Upper lobe of right lung (tissue), 1 donor: ENCODE measurements at regions not wholly inside any gene's neighbourhood (a gene's known extent, or its start where the extent isn't known, plus 50 kb on each side); places are given as distances from the start of the nearest gene placed in this dataset.

Experiments used
- ATAC-seq: fragments of 200-7000 bp; cut with Tn5 transposase; one replicate; pipeline ENCODE4 v1.9.1; 2020; ENCODE audit warnings: mild to moderate bottlenecking, moderate library complexity
- DNase-seq: peaks from one replicate; pipeline ENCODE4 v3.0.0-alpha.2; 2020
- H3K27ac ChIP-seq: fragments of 200-600 bp; one replicate; pipeline ENCODE4 v1.8.0; 2022
- H3K27me3 ChIP-seq: fragments of 200-600 bp; one replicate; pipeline ENCODE4 v1.8.0; 2022; ENCODE audit warnings: mild to moderate bottlenecking
- H3K36me3 ChIP-seq: fragments of 200-600 bp; one replicate; pipeline ENCODE4 v1.8.0; 2022
- H3K4me1 ChIP-seq: fragments of 200-600 bp; one replicate; pipeline ENCODE4 v1.8.0; 2022
- H3K4me3 ChIP-seq: fragments of 200-600 bp; one replicate; pipeline ENCODE4 v1.8.0; 2022; ENCODE audit warnings: mild to moderate bottlenecking
- H3K9me3 ChIP-seq: fragments of 200-600 bp; one replicate; pipeline ENCODE4 v1.8.0; 2022
- CTCF ChIP-seq: fragments of 200-600 bp; IDR thresholded peaks from one replicate; pipeline ENCODE4 v1.8.0; 2022; ENCODE audit warnings: antibody characterized with exemption
- intact Hi-C: fragments of 100-400 bp; cut with DNase I; formaldehyde crosslinking; loops from one replicate; pipeline ENCODE4 v1.11.0; 2022
- donor health status: DM: no; HTN: yes; CAD: no; lungs with severe emphysema.

- no peak for TF ChIP-seq CTCF
- intact Hi-C loops: no loop called here
- H3K4me3 ChIP-seq: no peak overlapping the region
- peaks cover 5% of the 10 kb centered on the region for H3K27me3 ChIP-seq
- no peaks in the 10 kb centered on the region for H3K9me3 ChIP-seq
- no peaks in the 10 kb centered on the region for H3K36me3 ChIP-seq
- no peaks in the 10 kb centered on the region for H3K4me1 ChIP-seq
- no peak for DNase-seq
- ATAC-seq: no peak
- H3K27ac ChIP-seq: no peak overlapping the region
Observed at GRCh38 chr7:156116514-156117215, 304.4 kb upstream of the SHH start.

GRCh38 chr7:156115582-156115981 lies 303.3 kb upstream of the SHH start:
- intact Hi-C loops: no loop called here
- ATAC-seq: no peak

GRCh38 chr7:156113731-156114130 lies 301.5 kb upstream of the SHH start:
- no peaks in the 10 kb centered on the region for H3K36me3 ChIP-seq
- H3K4me3 ChIP-seq: no peak overlapping the region
- no peak overlapping the region for H3K27ac ChIP-seq
- H3K9me3 ChIP-seq: no peaks in the 10 kb centered on the region
- no peak for ATAC-seq
- H3K27me3 ChIP-seq: peaks cover 5% of the 10 kb centered on the region
- no peaks in the 10 kb centered on the region for H3K4me1 ChIP-seq
- no peak for TF ChIP-seq CTCF
- intact Hi-C loops: no loop called here
- DNase-seq: no peak

More at GRCh38 chr7:156115582-156115981, 303.3 kb upstream of the SHH start:
- H3K27me3 ChIP-seq: peaks cover 5% of the 10 kb centered on the region
- no peak overlapping the region for H3K4me3 ChIP-seq
- no peaks in the 10 kb centered on the region for H3K36me3 ChIP-seq
- H3K4me1 ChIP-seq: no peaks in the 10 kb centered on the region
- H3K9me3 ChIP-seq: no peaks in the 10 kb centered on the region
- DNase-seq: peak; percentile 26
- no peak overlapping the region for H3K27ac ChIP-seq
- TF ChIP-seq CTCF: no peak

- no peak for ATAC-seq
Observed at GRCh38 chr7:156109988-156110387, 297.7 kb upstream of the SHH start.

GRCh38 chr7:156109076-156109475 lies 296.8 kb upstream of the SHH start:
- no peak for DNase-seq

More at GRCh38 chr7:156109988-156110387, 297.7 kb upstream of the SHH start:
- Histone ChIP-seq H3K9me3 (no peaks in the 10 kb centered on the region), H3K4me3 (no peak overlapping the region), H3K4me1 (no peaks in the 10 kb centered on the region), H3K27me3 (peaks cover 5% of the 10 kb centered on the region), H3K27ac (no peak overlapping the region), H3K36me3 (no peaks in the 10 kb centered on the region)
- no peak for DNase-seq
- no peak for TF ChIP-seq CTCF
- intact Hi-C loops: no loop called here

More at GRCh38 chr7:156109076-156109475, 296.8 kb upstream of the SHH start:
- Histone ChIP-seq H3K9me3 (no peaks in the 10 kb centered on the region), H3K4me3 (no peak overlapping the region), H3K27ac (no peak overlapping the region), H3K4me1 (no peaks in the 10 kb centered on the region), H3K27me3 (peaks cover 5% of the 10 kb centered on the region), H3K36me3 (no peaks in the 10 kb centered on the region)
- TF ChIP-seq CTCF: no peak
- ATAC-seq: no peak
- intact Hi-C loops: no loop called here
